Skin epidermis (tissue), 12 donors: ENCODE measurements at regions not wholly inside any gene's neighbourhood (a gene's known extent, or its start where the extent isn't known, plus 50 kb on each side); places are given as distances from the start of the nearest gene placed in this dataset.
"Not testable (repeated sequence)": the region's sequence is repeated elsewhere in the genome, so short reads cannot be mapped to it uniquely, and the experiment has no call there.

Experiments used
- H3K27ac ChIP-seq, 21 experiments: fragments of 200-600 bp; sonication (generic) in 11 of 21; one replicate each; pipeline ENCODE4 v1.5.0; 2020; ENCODE audit warnings: mild to moderate bottlenecking in 3 of 21, inconsistent platforms in 2 of 21, moderate library complexity in 2 of 21
- H3K4me3 ChIP-seq, 7 experiments: fragments of 200-600 bp; sonication (generic) in 2 of 7; one replicate each; pipeline ENCODE4 v1.5.0; 2020; ENCODE audit warnings: inconsistent platforms in 2 of 7, mild to moderate bottlenecking in 2 of 7, moderate library complexity in 1 of 7

GRCh38 chr2:13252615-13253014, 535.9 kb downstream of the TRIB2 start:
- Histone ChIP-seq H3K27ac (no peak overlapping the region), H3K4me3 (no peak overlapping the region)

DNA sequence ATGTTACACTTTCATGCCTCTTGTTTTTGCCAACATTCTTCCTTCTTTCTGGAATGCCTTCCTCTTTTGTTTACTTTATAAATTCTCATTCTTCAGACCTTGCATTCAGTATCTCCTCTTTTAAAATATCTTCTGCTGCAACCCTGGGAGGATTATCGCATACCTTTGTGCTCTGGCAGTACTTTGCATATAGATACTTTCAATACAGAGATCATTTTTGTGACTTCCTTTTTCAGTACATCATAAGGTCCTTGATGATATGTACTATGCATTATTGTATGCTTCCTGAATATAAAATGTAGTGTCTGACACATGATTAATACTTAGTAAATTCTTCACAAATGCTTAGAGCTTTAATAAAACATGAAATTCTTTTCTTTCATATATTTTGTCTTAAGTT, 538.7 kb downstream of the TRIB2 start:
- no peak overlapping the region for H3K27ac ChIP-seq
- no peak overlapping the region for H3K4me3 ChIP-seq

- Histone ChIP-seq H3K4me3 (no peak overlapping the region), H3K27ac (no peak overlapping the region)
Measured at GRCh38 chr2:13260402-13260801, 543.7 kb downstream of the TRIB2 start.

DNA sequence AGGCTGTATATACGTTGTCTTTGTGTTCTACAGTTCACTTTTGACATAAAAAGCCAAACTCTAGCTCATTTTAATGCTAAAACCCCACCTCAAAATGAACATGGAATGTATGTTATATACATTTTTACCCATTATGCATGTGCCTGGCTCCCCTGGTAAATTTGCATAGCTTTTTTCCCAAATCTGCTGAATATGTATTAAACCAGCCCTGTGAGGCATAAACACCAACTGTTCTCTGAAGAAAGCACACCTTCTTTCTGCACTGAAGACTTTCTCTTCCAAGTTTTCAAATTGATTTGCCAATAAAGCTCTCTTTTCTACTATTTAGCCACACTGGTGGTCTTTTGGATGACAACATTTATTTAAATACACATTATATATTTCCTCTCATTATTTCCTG, 549.4 kb downstream of the TRIB2 start:
- H3K4me3 ChIP-seq, result no peak overlapping the region
- H3K27ac ChIP-seq, result no peak overlapping the region

DNA sequence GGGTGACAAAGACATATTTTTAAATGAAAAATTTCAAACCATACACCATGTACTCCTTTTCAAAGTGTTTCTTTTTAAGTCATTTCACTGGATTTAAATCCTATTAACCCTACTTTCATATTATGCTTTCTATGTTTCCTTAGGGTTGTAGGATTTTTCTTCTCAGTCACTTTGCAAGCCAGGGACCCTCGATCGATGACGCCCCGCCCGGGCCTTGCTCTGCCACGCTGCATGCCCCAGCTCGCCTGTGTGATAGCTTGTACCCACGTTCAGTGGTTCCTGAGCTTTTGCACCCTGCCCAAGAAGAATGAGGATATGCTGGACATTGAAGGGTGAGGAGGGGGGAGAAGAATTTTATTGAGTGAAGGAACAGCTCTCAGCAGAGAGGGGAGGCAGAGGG, 568.0 kb downstream of the TRIB2 start:
- H3K4me3 ChIP-seq, result no peak overlapping the region
- no peak overlapping the region for H3K27ac ChIP-seq

GRCh38 chr2:13289310-13289709, 572.6 kb downstream of the TRIB2 start:
- no peak overlapping the region for H3K4me3 ChIP-seq
- no peak overlapping the region for H3K27ac ChIP-seq

- H3K27ac ChIP-seq, H3K4me3 ChIP-seq: not testable (repeated sequence)
Measured at GRCh38 chr2:13308478-13308805, 591.7 kb downstream of the TRIB2 start.

DNA sequence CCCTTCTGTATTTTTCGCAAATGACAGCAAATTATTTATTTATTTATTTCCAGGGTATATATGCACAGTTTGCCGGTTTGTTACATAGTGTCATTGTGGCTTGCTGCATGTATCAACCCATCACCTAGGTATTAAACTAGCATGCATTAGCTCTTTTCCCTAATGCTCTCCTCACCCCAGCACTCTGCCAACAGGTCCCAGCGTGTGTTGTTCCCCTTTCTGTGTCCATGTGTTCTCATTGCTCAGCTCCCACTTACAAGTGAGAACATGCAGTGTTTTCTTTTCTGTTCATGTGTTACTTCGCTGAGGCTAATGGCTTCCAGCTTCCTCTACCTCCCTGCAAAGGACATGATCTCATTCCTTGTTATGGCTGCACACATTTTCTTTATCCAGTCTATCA, 592.3 kb downstream of the TRIB2 start:
- no peak overlapping the region for H3K4me3 ChIP-seq
- H3K27ac ChIP-seq, result no peak overlapping the region

GRCh38 chr2:13332060-13332459, 615.3 kb downstream of the TRIB2 start:
- no peak overlapping the region for H3K27ac ChIP-seq
- no peak overlapping the region for H3K4me3 ChIP-seq

DNA sequence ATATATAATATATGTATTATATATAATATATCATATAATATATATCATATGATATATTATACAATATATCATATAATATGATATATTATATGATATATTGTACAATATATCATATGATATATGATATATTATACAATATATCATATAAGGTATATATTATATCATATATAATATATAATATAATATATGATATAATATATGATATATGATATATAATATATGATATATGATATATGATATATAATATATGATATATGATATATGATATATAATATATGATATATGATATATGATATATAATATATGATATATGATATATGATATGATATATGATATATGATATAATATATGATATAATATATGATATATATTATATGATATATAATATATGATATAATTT, 617.3 kb downstream of the TRIB2 start:
- not testable (repeated sequence) for H3K27ac ChIP-seq, H3K4me3 ChIP-seq

GRCh38 chr2:13334545-13334944, 617.8 kb downstream of the TRIB2 start:
- no peak overlapping the region for H3K4me3 ChIP-seq

GRCh38 chr2:13335862-13336535, 619.3 kb downstream of the TRIB2 start:
- Histone ChIP-seq H3K4me3 (no peak overlapping the region), H3K27ac (no peak overlapping the region)

More at GRCh38 chr2:13334545-13334944, 617.8 kb downstream of the TRIB2 start:
- H3K27ac ChIP-seq, result no peak overlapping the region

- H3K27ac ChIP-seq, result no peak overlapping the region
- no peak overlapping the region for H3K4me3 ChIP-seq
Measured at GRCh38 chr2:13351068-13351467, 634.3 kb downstream of the TRIB2 start.

- H3K27ac ChIP-seq, result no peak overlapping the region
- H3K4me3 ChIP-seq, result no peak overlapping the region
Measured at GRCh38 chr2:13353083-13353482, 636.3 kb downstream of the TRIB2 start.

DNA sequence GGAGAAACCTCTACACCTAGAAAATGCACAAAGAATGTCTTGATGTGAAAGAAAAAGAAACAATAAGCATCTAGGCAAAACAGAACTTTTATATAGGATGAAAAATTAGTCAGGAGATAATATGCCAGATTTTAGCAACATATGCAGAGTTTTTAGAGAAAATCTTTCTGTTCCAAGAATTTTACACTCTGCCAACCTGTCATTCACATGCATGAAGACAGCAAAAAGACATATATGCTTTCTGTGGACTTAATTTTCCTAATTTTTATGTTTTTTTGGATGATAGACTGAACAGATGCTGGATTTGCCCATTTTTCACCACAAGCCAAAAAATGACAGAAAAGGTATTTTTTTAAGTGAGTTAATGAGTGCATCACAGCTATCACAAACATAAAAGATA, 637.3 kb downstream of the TRIB2 start:
- no peak overlapping the region for H3K27ac ChIP-seq
- no peak overlapping the region for H3K4me3 ChIP-seq

DNA sequence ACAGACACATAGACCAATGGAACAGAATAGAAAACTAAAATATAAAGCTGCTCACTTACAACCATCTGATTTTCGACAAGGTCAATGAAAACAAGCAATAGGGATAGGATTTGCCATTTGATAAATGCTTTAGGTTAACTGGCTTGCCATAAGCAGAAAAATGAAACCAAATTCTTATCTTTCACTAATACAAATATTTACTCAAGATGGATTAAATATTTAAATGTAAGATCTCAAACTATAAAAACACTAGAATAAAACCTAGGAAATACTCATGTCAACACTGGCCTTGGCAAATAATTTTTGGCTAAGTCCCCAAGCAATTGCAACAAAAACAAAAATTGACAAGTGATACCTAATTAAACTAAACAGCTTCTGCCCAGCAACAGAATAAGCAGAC, 665.2 kb downstream of the TRIB2 start:
- H3K4me3 ChIP-seq, H3K27ac ChIP-seq: not testable (repeated sequence)

DNA sequence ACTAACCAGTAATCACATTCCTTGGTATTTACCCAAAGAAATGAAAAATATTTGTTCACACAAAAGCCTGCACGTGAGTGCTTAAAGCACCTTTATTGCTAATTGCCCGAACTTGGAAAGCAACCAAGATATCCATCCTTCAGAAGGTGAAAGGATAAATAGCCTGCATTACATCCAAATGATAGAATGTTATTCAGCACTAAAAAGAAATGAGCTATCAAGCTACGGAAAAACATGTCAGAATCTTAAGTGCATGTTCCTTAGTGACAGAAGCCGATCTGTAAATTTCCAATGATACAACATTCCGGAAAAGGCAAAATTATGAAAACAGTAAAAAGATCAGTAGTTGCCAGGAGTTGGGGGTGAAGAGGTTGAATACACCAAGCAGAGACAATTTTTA, 672.4 kb downstream of the TRIB2 start:
- not testable (repeated sequence) for H3K4me3 ChIP-seq, H3K27ac ChIP-seq

DNA sequence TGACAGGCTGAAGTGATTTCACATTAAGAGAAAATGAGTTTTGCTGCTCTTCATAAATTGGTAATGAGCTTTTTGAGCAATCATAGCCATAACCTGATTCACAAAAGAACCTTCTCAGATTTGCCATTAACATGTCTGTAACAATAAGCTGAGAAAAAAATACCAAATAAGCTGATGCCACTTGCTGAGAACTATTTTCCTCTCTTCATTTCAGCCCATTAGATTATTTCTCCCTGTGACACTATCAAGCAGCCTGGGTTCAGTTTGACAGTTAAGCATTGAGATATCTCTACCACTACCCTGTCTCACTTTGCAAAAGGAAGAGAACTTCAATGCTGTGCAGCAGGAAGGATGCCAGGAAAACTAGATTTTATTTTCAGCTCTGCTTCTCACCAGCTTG, 673.9 kb downstream of the TRIB2 start:
- Histone ChIP-seq H3K27ac (no peak overlapping the region), H3K4me3 (no peak overlapping the region)

DNA sequence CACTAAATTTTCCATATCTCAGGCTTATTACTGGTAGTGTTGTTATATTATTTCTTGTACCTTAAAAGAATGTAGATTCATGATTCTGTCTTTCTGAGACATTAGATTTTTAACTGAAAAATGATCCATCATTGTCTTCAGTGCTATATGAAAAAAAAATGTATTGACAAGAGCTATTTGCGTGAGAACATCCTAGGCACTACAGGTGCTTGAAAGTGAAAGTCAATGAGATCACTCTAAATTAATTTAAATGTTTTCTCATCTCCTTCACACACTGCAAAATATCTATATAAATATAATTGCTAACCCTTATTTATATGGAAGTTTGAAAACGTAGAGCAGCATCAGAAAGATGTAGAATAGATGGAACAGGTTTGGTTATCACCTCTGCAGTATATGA, 684.6 kb downstream of the TRIB2 start:
- H3K4me3 ChIP-seq, result no peak overlapping the region
- H3K27ac ChIP-seq, result no peak overlapping the region

DNA sequence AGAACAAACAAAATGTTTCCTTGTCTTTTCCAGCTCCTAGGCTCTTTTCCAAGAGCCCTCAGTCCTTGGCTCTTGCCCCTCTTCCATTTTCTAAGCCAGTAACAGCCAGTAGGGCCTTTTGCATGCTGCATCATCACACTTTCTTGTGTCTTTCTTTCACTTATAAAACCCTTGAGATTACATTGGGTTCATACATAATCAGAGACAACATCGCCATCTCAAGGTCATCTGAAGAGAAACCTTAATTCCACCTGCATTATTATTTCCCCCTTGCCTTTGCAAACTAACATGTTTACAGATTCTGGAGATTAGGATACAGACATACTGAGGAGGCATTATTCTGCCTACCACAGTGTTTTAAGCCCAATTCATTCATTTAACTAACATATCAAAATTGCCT, 697.3 kb downstream of the TRIB2 start:
- Histone ChIP-seq H3K4me3 (no peak overlapping the region), H3K27ac (no peak overlapping the region)

GRCh38 chr2:13414897-13415296, 698.2 kb downstream of the TRIB2 start:
- H3K4me3 ChIP-seq, result no peak overlapping the region
- no peak overlapping the region for H3K27ac ChIP-seq

- Histone ChIP-seq H3K27ac (no peak overlapping the region), H3K4me3 (no peak overlapping the region)
Measured at GRCh38 chr2:13433954-13434353, 717.2 kb downstream of the TRIB2 start.
